Right renal pelvis (tissue), 4 donors: ENCODE measurements at regions not wholly inside any gene's neighbourhood (a gene's known extent, or its start where the extent isn't known, plus 50 kb on each side); places are given as distances from the start of the nearest gene placed in this dataset.

Experiments used
- DNase-seq, 4 donors: peaks; one replicate each; pipeline ENCODE4 v3.0.0-alpha.2; 2013; ENCODE audit warnings: low read depth in 4 of 4, low spot score in 3 of 4, missing footprints in 1 of 4

GRCh38 chr2:118255771-118256372 is 167.6 kb downstream of the INSIG2 start:
- no peak for DNase-seq

DNA sequence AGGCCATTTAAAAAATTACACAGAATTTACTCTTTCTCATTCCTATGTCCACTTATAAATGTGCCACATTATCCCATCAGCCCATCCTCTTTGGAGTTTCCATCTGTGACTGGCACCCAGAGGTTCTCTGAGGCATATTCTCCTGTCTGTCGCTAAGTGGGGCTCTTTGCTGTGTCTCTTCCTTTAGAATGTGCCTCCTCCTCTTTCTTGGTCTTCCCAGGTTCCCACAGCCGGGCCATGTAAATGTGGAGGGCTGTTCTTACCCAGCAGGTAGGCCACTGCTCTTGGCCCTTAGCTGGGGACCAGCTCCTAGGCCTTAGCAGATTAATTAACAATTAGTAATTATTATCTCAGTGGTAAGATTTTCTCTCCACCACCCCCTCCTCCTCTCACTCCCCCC is 167.0 kb downstream of the INSIG2 start:
- no peak for DNase-seq

- DNase-seq: no peak
Measured at GRCh38 chr2:118254116-118254515, 165.8 kb downstream of the INSIG2 start.

GRCh38 chr2:118251427-118251826 is 163.2 kb downstream of the INSIG2 start:
- DNase-seq: peak in 2 of 4 donors; percentile 3 to 10

DNA sequence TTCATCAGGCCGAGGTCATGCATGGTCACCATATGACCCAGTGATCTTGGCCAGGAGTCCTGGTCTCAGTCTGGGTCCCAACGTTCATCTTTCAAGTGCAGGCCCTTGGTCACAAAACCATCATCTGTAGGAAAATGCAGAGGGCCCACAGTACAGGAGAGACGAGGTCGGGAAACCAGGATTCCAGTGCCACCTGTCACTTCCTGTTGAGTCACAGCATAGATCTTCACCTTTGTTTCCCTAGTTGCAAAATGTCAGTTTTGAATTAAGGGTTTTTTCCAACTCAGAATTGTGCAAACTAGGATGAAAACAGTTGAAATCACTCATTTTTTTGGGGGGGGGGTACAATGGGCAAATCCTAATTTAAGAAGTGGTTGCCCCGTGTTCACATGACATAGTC is 162.2 kb downstream of the INSIG2 start:
- no peak for DNase-seq

DNA sequence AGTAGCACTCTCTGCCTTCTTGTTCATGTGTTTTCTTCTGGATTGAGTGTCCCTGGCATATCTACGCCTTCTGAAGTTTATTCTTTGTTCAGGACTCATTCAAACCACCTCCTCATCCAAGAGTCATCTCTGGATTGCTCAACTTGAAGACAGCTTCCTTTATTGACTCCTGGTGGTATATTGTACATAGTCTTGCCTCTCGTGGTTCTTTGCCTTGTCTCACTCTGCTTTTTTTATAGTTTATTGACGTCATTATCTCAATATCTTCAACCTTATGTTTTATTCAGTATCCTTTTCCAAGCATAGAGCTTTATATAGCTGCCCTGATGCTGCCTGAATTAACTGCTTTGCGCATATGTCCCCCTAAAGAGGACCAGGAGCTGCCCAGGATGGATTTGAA is 161.7 kb downstream of the INSIG2 start:
- no peak for DNase-seq

GRCh38 chr2:118249531-118249930 is 161.3 kb downstream of the INSIG2 start:
- DNase-seq: no peak

DNA sequence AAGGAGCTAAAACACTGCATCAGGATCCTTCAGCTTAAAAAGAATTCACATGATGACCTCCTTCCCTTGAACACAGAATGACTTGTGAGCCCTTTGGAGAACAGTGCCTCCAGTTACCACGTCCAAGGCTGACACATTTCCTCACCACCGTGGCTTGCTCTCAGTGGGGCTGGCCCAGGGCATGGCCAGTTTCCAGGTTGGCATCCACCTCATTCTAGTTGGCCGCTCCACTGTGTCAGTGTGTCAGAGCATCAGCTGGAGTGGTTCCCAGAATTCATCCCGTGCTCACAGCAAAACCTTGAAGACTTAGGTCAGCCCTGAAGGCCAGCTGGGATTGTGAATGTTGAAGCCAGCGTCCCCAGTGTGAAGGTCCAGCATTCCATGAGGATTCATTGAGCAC is 158.5 kb downstream of the INSIG2 start:
- DNase-seq: no peak

- no peak for DNase-seq
Measured at GRCh38 chr2:118246079-118246478, 157.8 kb downstream of the INSIG2 start.

DNA sequence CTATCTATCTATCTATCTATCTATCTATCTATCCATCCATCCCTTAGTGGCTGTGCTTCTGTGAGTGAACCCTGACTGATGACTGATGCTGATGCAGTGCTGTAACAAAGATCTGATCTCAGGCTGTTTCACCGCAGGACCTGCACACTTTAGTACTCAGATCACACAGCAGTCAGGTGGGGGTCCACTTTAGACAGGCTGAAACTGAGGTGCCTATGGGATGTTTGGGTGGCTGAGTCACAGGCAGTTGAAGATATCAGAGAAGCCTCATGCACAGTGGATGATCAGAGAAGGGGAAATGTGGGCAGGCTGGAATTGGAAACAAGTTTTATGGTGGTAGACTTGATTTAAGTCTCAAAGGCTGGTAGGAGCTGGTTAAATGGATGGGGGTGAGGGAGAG is 156.4 kb downstream of the INSIG2 start:
- no peak for DNase-seq

GRCh38 chr2:118243031-118243430 is 154.8 kb downstream of the INSIG2 start:
- DNase-seq: no peak

- no peak for DNase-seq
Measured at GRCh38 chr2:118242216-118242615, 153.9 kb downstream of the INSIG2 start.

DNA sequence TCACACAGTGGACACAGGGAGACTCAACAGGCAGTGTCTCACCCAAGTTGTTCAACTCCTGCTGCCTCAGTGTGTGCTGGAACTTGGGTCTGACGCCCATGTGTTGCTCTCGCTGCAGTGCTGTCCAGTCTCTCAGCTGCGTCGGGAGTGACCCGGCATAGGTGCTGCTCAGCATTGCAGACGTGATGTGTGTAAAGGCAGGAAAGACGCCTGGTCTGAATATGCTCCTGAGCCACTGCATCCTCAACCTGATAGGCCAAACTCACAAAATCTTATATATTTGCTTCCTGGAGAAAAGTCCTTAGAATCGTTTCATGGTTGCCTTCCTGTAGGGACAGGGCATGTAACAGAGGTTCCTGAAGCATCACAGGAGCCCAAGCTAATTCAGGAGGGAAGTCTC is 152.9 kb downstream of the INSIG2 start:
- no peak for DNase-seq

- no peak for DNase-seq
Measured at GRCh38 chr2:118240276-118240675, 152.0 kb downstream of the INSIG2 start.

- DNase-seq: no peak
Measured at GRCh38 chr2:118239284-118239683, 151.0 kb downstream of the INSIG2 start.

GRCh38 chr2:118237451-118237850 is 149.2 kb downstream of the INSIG2 start:
- no peak for DNase-seq

DNA sequence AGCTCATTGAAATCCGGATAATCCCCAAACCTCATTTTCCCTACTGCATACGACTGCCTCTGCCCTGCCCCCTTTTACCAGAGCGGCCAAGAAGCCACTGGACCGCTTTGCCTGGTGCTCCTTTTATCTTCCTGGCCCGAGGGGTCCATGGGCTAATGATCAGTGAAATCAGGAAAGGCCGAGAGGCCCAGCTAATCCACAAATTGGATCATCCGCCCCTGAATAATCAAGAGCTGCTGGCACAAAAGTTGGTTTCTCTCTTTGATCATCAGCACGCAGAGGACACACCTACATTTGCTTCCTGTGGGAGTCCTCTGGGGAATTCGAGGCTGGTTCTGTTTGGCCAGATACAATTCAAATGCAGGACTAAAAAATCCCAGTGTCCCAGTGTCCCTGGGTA is 144.5 kb downstream of the INSIG2 start:
- no peak for DNase-seq

- no peak for DNase-seq
Measured at GRCh38 chr2:118232391-118232790, 144.1 kb downstream of the INSIG2 start.

DNA sequence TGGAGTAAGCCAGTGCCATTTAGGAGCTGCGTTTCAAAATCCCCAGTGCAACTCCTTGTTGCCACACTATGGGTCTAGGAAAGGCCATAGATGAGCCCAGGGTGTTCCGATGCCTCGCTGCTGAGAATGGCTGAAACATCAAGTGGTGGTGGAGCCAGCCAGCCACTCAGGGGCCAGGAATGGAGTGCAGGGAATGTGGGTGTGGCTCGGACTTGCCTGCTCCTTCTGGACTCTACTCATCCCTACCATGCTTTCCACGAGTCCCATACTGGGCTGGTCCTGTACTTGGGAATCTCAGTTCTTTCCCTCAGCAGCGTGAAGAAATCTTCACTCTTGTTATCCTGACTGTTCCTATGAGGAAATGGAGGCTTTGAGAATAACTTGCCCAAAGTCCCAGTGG is 143.5 kb downstream of the INSIG2 start:
- no peak for DNase-seq

DNA sequence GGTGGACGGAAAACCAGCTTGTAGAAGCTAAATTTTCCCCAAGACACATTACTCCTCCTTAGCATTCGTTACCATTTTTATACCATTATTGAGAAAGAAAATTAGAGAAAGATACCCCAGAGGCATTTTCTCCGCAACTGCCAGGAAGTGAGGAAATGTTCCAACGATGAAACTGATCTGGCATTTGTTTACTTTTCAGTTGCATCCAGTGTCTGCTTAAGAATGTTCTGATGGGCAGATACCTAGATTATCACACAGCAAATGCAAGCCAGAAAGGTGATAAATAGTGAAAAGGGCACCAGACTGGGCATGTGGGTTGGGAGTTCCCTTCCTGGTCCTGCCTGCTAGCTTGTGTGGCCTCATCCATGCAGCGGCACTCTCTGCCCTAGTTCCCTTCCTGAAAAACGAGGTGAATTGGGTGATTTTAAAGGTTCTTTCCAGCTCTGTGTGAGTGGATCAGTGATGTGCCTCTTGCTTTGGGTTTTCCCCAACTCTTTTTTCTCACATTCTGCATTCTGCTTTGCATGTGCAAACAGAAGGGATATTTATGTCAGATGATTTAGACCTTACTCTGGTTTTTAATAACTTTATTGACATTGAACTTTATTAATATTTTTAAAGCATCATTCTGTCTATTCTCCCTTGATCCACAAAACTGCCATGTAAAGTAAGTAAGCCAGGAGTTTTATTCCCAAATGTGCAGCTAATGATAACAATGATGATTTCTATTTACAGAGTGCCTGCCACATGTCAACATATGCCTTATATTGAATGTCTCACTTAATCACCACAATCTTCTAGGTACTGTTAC is 139.6 kb downstream of the INSIG2 start:
- DNase-seq: no peak

- DNase-seq: no peak
Measured at GRCh38 chr2:118225666-118226065, 137.4 kb downstream of the INSIG2 start.

DNA sequence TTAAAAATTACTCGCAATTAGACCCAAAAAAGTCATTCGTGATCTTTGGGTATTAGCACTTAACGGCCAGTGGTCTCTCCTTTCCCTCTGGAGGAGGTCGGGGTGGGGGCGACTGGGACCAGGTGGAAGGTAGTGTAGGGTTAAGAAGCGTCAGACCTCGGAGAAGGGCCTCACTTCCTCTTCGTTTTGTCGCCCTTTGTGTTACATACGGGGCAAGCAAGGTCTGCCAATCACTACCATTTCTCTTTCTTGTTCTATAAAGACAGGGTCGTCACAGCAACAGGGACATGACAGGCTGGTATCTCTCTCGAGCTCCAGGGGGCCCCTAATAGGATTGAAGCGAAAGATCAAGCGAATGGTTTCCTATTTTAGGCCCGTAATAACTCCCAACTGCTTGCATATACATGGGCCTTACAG is 136.6 kb downstream of the INSIG2 start:
- no peak for DNase-seq
